A673 (cell line): ENCODE measurements at regions not wholly inside any gene's neighbourhood (a gene's known extent, or its start where the extent isn't known, plus 50 kb on each side); places are given as distances from the start of the nearest gene placed in this dataset.

Experiments used
- CTCF ChIP-seq: fragments of 300-800, 200-600 bp; sonication (generic); conservative IDR thresholded peaks from 2 replicates; pipeline ENCODE4 v1.5.1; 2017; ENCODE audit warnings: low read depth, mild to moderate bottlenecking, antibody characterized with exemption, low read length, moderate library complexity, mixed read lengths
- EZH2 ChIP-seq: fragments of 200-600 bp; sonication (generic); IDR thresholded peaks from 2 replicates; pipeline ENCODE4 v1.6.1; 2017; ENCODE audit warnings: borderline replicate concordance, low read depth, mild to moderate bottlenecking, mixed read lengths, antibody characterized with exemption, low read length; ENCODE audit not compliant: poor library complexity, severe bottlenecking

GRCh38 chr4:151983854-151984253, 223.0 kb upstream of the GATB start:
- TF ChIP-seq CTCF, result no peak
- no peak for TF ChIP-seq EZH2
